Gastrocnemius medialis (tissue), 4 donors: ENCODE measurements at regions not wholly inside any gene's neighbourhood (a gene's known extent, or its start where the extent isn't known, plus 50 kb on each side); places are given as distances from the start of the nearest gene placed in this dataset.

Experiments
- ATAC-seq, 2 donors: fragments of 150-250 bp; one replicate each; pipeline ENCODE4 v1.9.1; 2016
- DNase-seq, 2 donors: peaks; one replicate each; pipeline ENCODE4 v3.0.0-alpha.2; 2019
- H3K27ac ChIP-seq, 4 donors: fragments of 200-600 bp; sonication (generic); 1 replicate in 1 of 4; 2 replicates in 3 of 4; pipeline ENCODE4 v1.5.1; 2016 to 2018; ENCODE audit warnings: mild to moderate bottlenecking in 2 of 4, moderate library complexity in 1 of 4
- H3K27me3 ChIP-seq, 3 donors: fragments of 200-600 bp; sonication (generic) in 2 of 3; 1 replicate in 1 of 3; 2 replicates in 2 of 3; pipeline versions ENCODE4 v1.5.1 to v1.6.0; 2016 to 2019; ENCODE audit warnings: mild to moderate bottlenecking in 1 of 3, moderate library complexity in 1 of 3
- H3K36me3 ChIP-seq, 2 donors: fragments of 200-600 bp; sonication (generic) in 1 of 2; one replicate each; pipeline ENCODE4 v1.5.1; 2017 to 2018
- H3K4me1 ChIP-seq, 2 donors: fragments of 200-600 bp; sonication (generic) in 1 of 2; one replicate each; pipeline ENCODE4 v1.5.1; 2016 to 2017; ENCODE audit warnings: mild to moderate bottlenecking in 2 of 2
- H3K4me3 ChIP-seq, 4 donors: fragments of 200-600 bp; sonication (generic) in 3 of 4; 1 replicate in 1 of 4; 2 replicates in 3 of 4; pipeline ENCODE4 v1.5.1; 2016 to 2019; ENCODE audit warnings: mild to moderate bottlenecking in 2 of 4
- H3K9me3 ChIP-seq, 3 donors: fragments of 200-600 bp; sonication (generic) in 2 of 3; 1 replicate in 1 of 3; 2 replicates in 2 of 3; pipeline ENCODE4 v1.5.1; 2016 to 2019
- POLR2A ChIP-seq, 2 donors: fragments of 450-650 bp; IDR thresholded peaks; one replicate each; pipeline ENCODE4 v1.6.1; 2017; ENCODE audit warnings: antibody characterized with exemption in 2 of 2, mild to moderate bottlenecking in 2 of 2, moderate library complexity in 2 of 2
- in situ Hi-C, 4 donors: fragments of 200-750 bp; cut with MboI; loops; one replicate each; pipeline versions ENCODE4 v1.15.0 to v1.8.0; 2017; ENCODE audit warnings: low sequenced_read_pairs in 4 of 4
- intact Hi-C: fragments of 100-400 bp; cut with DNase I; formaldehyde crosslinking; loops from one replicate; pipeline ENCODE4 v1.15.1; 2023; ENCODE audit warnings: low total_unique reads
- TF ChIP-seq, protein P1 (sequence below), 5 experiments: fragments of 450-650 bp in 3 of 5; fragments of 200-600 bp in 2 of 5; sonication (generic) in 2 of 5; IDR thresholded peaks in 4 of 5; conservative IDR thresholded peaks in 1 of 5; 1 replicate in 4 of 5; 2 replicates in 1 of 5; pipeline ENCODE4 v1.5.1; 2016 to 2019; ENCODE audit warnings: antibody characterized with exemption in 5 of 5, mild to moderate bottlenecking in 3 of 5, moderate library complexity in 3 of 5

DNA sequence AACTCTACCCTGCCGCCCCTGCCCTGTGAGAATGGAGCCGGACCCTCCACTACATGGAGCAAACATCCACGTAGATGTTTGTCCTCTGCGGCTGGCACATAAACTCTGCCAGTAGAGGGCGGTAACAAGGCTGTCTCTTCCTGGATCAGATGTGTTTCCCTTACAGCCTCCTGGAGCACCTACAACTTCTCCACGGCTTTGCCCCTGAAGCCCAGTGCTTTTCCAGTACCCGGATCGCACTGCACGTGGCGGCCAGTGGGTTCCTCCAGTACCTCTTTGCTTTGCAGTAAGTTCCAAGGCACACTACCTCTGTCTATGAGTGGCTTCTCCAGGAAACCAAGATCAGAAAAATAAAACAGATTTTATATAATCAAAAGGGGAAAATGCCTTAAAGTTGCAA is 651.3 kb downstream of the DCDC2C start:
- TF ChIP-seq POLR2A (IDR thresholded peaks at IDR 0.05), result no peak
- TF ChIP-seq, protein P1, sequence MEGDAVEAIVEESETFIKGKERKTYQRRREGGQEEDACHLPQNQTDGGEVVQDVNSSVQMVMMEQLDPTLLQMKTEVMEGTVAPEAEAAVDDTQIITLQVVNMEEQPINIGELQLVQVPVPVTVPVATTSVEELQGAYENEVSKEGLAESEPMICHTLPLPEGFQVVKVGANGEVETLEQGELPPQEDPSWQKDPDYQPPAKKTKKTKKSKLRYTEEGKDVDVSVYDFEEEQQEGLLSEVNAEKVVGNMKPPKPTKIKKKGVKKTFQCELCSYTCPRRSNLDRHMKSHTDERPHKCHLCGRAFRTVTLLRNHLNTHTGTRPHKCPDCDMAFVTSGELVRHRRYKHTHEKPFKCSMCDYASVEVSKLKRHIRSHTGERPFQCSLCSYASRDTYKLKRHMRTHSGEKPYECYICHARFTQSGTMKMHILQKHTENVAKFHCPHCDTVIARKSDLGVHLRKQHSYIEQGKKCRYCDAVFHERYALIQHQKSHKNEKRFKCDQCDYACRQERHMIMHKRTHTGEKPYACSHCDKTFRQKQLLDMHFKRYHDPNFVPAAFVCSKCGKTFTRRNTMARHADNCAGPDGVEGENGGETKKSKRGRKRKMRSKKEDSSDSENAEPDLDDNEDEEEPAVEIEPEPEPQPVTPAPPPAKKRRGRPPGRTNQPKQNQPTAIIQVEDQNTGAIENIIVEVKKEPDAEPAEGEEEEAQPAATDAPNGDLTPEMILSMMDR (IDR thresholded peaks at IDR 0.05 in 4 of 5, conservative IDR thresholded peaks at IDR 0.05 in 1 of 5), result no peak
- H3K27ac ChIP-seq, result no peak overlapping the region
- ATAC-seq (no peak), DNase-seq (no peak)
- intact Hi-C loops, result no loop called here
- no peaks in the 10 kb centered on the region for H3K9me3 ChIP-seq
- no peak overlapping the region for H3K4me3 ChIP-seq
- no peaks in the 10 kb centered on the region for H3K36me3 ChIP-seq
- in situ Hi-C loops, result no loop called here
- H3K4me1 ChIP-seq, result no peaks in the 10 kb centered on the region
- H3K27me3 ChIP-seq, result no peaks in the 10 kb centered on the region

- no peaks in the 10 kb centered on the region for H3K36me3 ChIP-seq
- no peak overlapping the region for H3K27ac ChIP-seq
- no peaks in the 10 kb centered on the region for H3K27me3 ChIP-seq
- DNase-seq, result no peak
- ATAC-seq, result no peak
- H3K4me1 ChIP-seq, result no peaks in the 10 kb centered on the region
- in situ Hi-C loops (no loop called here), intact Hi-C loops (no loop called here)
- TF ChIP-seq, protein P1 (IDR thresholded peaks at IDR 0.05 in 4 of 5, conservative IDR thresholded peaks at IDR 0.05 in 1 of 5), result no peak
- no peak for TF ChIP-seq POLR2A (IDR thresholded peaks at IDR 0.05)
- H3K4me3 ChIP-seq, result no peak overlapping the region
- H3K9me3 ChIP-seq, result no peaks in the 10 kb centered on the region
Observed at GRCh38 chr2:4356109-4356508, 652.7 kb downstream of the DCDC2C start.

DNA sequence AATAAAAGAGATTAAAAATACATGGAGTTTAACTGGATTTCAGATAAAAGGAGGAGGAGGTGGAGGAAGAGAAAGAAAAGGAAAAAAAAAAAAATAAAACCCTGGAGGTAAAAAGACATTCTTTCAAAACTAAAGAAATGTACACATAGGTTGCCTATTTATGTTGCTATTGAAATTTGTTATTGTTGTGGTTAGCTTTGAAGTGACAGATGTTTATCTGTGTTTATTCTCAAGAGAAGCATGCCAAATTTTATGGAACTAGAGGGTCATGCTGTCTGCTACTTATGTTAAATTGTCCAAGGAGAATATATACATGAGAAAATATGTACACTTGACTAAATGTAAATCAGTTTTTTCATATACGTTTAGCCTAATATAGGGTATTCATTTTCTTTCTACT is 653.2 kb downstream of the DCDC2C start:
- H3K4me1 ChIP-seq, result no peaks in the 10 kb centered on the region
- DNase-seq (no peak), ATAC-seq (no peak)
- H3K36me3 ChIP-seq, result no peaks in the 10 kb centered on the region
- H3K4me3 ChIP-seq, result no peak overlapping the region
- no peaks in the 10 kb centered on the region for H3K9me3 ChIP-seq
- no peaks in the 10 kb centered on the region for H3K27me3 ChIP-seq
- H3K27ac ChIP-seq, result no peak overlapping the region
- in situ Hi-C loops, result no loop called here
- TF ChIP-seq, protein P1 (IDR thresholded peaks at IDR 0.05 in 4 of 5, conservative IDR thresholded peaks at IDR 0.05 in 1 of 5), result no peak
- TF ChIP-seq POLR2A (IDR thresholded peaks at IDR 0.05), result no peak
- intact Hi-C loops, result no loop called here

- DNase-seq (no peak), ATAC-seq (no peak)
- in situ Hi-C loops (no loop called here), intact Hi-C loops (no loop called here)
- TF ChIP-seq, protein P1 (IDR thresholded peaks at IDR 0.05 in 4 of 5, conservative IDR thresholded peaks at IDR 0.05 in 1 of 5), result no peak
- no peak for TF ChIP-seq POLR2A (IDR thresholded peaks at IDR 0.05)
- Histone ChIP-seq H3K4me1 (no peaks in the 10 kb centered on the region), H3K4me3 (no peak overlapping the region), H3K27ac (no peak overlapping the region), H3K27me3 (no peaks in the 10 kb centered on the region), H3K9me3 (no peaks in the 10 kb centered on the region), H3K36me3 (no peaks in the 10 kb centered on the region)
Observed at GRCh38 chr2:4357121-4357520, 653.7 kb downstream of the DCDC2C start.

- Histone ChIP-seq H3K27me3 (no peaks in the 10 kb centered on the region), H3K4me1 (no peaks in the 10 kb centered on the region), H3K27ac (no peak overlapping the region), H3K36me3 (no peaks in the 10 kb centered on the region), H3K4me3 (no peak overlapping the region), H3K9me3 (no peaks in the 10 kb centered on the region)
- intact Hi-C loops (no loop called here), in situ Hi-C loops (no loop called here)
- ATAC-seq, result no peak
- no peak for TF ChIP-seq POLR2A (IDR thresholded peaks at IDR 0.05)
- TF ChIP-seq, protein P1 (IDR thresholded peaks at IDR 0.05 in 4 of 5, conservative IDR thresholded peaks at IDR 0.05 in 1 of 5), result no peak
- no peak for DNase-seq
Observed at GRCh38 chr2:4358837-4359236, 655.5 kb downstream of the DCDC2C start.
